ENCODE measurements at regions not wholly inside any gene's neighbourhood (a gene's known extent, or its start where the extent isn't known, plus 50 kb on each side); places are given as distances from the start of the nearest gene placed in this dataset.

DNA sequence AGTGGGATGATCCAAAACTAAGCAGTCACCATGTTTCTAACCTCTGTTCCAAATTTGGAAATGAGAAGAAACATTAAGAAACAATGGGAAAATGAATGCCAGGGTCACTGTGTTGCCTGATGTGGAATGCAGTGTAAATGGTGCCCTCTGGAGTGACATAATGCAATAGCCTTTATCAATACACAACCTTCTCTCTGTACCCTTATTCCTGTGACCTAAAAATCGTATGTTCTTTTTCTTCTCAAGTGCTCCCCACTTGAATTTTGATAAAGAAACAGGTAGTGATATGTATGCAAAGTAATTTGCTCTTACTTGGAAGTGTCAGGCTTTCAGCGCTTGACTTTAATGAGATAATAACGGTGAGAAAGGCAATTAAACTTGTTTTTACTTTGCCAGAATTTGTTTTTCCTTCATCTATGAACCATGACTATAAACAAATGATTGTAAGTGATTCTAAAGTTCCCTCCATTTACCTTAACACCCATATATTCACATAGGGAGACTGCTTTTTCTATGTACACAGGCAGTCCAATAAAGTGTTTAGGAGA is 145.8 kb upstream of the THRB start (continued):
- TF ChIP-seq FOXM1 (IDR thresholded peaks at IDR 0.05; ENCODE audit: low read depth) (no peak), FOXM1 (CRISPR knock-in tag; IDR thresholded peaks at IDR 0.05; ENCODE audit: low read depth) (no peak), ZNF717 (CRISPR knock-in tag; IDR thresholded peaks at IDR 0.05) (no peak), ELF2 (CRISPR knock-in tag; IDR thresholded peaks at IDR 0.05) (no peak), DIDO1 (tag; IDR thresholded peaks at IDR 0.05; ENCODE audit: low read depth) (no peak), TCFL5 (CRISPR knock-in tag; conservative IDR thresholded peaks at IDR 0.05) (no peak), BACH1 (tag; IDR thresholded peaks at IDR 0.05) (no peak), KDM4B (IDR thresholded peaks at IDR 0.05; ENCODE audit: borderline replicate concordance in 2 of 2, low read depth in 1 of 2) (no peak), CEBPG (CRISPR knock-in tag; IDR thresholded peaks at IDR 0.05) (no peak), CEBPG (tag; conservative IDR thresholded peaks at IDR 0.05 in 1 of 2, IDR thresholded peaks at IDR 0.05 in 1 of 2) (peak in 1 of 2 experiments; percentile 37; a peak in 2 of 4 replicates), SNIP1 (IDR thresholded peaks at IDR 0.05; ENCODE audit: low read depth) (no peak), PTBP1 (IDR thresholded peaks at IDR 0.05; ENCODE audit: low read depth, low read length) (no peak), TAF9B (IDR thresholded peaks at IDR 0.05; ENCODE audit: partially characterized antibody) (no peak), OTX1 (CRISPR knock-in tag; IDR thresholded peaks at IDR 0.05) (no peak), GABPA (tag; conservative IDR thresholded peaks at IDR 0.05; ENCODE audit: low read depth) (no peak)
- TF ChIP-seq, protein P1, sequence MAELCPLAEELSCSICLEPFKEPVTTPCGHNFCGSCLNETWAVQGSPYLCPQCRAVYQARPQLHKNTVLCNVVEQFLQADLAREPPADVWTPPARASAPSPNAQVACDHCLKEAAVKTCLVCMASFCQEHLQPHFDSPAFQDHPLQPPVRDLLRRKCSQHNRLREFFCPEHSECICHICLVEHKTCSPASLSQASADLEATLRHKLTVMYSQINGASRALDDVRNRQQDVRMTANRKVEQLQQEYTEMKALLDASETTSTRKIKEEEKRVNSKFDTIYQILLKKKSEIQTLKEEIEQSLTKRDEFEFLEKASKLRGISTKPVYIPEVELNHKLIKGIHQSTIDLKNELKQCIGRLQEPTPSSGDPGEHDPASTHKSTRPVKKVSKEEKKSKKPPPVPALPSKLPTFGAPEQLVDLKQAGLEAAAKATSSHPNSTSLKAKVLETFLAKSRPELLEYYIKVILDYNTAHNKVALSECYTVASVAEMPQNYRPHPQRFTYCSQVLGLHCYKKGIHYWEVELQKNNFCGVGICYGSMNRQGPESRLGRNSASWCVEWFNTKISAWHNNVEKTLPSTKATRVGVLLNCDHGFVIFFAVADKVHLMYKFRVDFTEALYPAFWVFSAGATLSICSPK (IDR thresholded peaks at IDR 0.05; ENCODE audit: borderline replicate concordance): no peak
- TF ChIP-seq, protein P2, sequence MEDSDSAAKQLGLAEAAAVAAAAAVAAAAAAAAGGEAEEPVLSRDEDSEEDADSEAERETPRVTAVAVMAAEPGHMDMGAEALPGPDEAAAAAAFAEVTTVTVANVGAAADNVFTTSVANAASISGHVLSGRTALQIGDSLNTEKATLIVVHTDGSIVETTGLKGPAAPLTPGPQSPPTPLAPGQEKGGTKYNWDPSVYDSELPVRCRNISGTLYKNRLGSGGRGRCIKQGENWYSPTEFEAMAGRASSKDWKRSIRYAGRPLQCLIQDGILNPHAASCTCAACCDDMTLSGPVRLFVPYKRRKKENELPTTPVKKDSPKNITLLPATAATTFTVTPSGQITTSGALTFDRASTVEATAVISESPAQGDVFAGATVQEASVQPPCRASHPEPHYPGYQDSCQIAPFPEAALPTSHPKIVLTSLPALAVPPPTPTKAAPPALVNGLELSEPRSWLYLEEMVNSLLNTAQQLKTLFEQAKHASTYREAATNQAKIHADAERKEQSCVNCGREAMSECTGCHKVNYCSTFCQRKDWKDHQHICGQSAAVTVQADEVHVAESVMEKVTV (CRISPR knock-in tag; IDR thresholded peaks at IDR 0.05): peak; percentile 63
- TF ChIP-seq, protein P3, sequence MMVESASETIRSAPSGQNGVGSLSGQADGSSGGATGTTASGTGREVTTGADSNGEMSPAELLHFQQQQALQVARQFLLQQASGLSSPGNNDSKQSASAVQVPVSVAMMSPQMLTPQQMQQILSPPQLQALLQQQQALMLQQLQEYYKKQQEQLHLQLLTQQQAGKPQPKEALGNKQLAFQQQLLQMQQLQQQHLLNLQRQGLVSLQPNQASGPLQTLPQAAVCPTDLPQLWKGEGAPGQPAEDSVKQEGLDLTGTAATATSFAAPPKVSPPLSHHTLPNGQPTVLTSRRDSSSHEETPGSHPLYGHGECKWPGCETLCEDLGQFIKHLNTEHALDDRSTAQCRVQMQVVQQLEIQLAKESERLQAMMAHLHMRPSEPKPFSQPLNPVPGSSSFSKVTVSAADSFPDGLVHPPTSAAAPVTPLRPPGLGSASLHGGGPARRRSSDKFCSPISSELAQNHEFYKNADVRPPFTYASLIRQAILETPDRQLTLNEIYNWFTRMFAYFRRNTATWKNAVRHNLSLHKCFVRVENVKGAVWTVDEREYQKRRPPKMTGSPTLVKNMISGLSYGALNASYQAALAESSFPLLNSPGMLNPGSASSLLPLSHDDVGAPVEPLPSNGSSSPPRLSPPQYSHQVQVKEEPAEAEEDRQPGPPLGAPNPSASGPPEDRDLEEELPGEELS (CRISPR knock-in tag; IDR thresholded peaks at IDR 0.05; ENCODE audit: borderline replicate concordance): no peak
- TF ChIP-seq, protein P4, sequence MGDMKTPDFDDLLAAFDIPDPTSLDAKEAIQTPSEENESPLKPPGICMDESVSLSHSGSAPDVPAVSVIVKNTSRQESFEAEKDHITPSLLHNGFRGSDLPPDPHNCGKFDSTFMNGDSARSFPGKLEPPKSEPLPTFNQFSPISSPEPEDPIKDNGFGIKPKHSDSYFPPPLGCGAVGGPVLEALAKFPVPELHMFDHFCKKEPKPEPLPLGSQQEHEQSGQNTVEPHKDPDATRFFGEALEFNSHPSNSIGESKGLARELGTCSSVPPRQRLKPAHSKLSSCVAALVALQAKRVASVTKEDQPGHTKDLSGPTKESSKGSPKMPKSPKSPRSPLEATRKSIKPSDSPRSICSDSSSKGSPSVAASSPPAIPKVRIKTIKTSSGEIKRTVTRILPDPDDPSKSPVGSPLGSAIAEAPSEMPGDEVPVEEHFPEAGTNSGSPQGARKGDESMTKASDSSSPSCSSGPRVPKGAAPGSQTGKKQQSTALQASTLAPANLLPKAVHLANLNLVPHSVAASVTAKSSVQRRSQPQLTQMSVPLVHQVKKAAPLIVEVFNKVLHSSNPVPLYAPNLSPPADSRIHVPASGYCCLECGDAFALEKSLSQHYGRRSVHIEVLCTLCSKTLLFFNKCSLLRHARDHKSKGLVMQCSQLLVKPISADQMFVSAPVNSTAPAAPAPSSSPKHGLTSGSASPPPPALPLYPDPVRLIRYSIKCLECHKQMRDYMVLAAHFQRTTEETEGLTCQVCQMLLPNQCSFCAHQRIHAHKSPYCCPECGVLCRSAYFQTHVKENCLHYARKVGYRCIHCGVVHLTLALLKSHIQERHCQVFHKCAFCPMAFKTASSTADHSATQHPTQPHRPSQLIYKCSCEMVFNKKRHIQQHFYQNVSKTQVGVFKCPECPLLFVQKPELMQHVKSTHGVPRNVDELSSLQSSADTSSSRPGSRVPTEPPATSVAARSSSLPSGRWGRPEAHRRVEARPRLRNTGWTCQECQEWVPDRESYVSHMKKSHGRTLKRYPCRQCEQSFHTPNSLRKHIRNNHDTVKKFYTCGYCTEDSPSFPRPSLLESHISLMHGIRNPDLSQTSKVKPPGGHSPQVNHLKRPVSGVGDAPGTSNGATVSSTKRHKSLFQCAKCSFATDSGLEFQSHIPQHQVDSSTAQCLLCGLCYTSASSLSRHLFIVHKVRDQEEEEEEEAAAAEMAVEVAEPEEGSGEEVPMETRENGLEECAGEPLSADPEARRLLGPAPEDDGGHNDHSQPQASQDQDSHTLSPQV (IDR thresholded peaks at IDR 0.05): no peak

Data from K562 (cell line).